ENCODE measurements at regions not wholly inside any gene's neighbourhood (a gene's known extent, or its start where the extent isn't known, plus 50 kb on each side); places are given as distances from the start of the nearest gene placed in this dataset.

DNA sequence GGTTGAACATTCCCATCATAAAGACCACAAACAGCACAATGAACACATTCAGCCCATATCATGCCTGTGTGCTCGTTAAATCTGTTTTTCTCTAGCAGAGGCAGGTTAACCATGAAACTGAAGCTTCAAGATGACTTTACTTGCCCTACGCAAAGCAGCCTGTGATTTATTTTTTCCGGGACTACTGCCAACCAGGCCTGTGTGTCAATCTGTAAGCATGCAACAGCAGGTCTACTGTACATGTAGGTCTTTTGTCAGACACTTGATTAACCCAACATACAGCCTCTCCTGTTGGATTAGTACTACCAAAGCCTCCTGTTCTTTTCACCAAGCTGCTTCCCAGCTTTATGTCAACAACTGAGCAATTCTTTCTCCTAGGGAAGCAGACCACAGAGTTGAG is 85.5 kb upstream of the ACSL1 start:
- Histone ChIP-seq H3K4me3 (no peak overlapping the region), H2AFZ (ENCODE audit: control insufficient read depth, low read depth, low read length) (no peak overlapping the region), H3K27ac (ENCODE audit: control insufficient read depth, insufficient read depth) (no peak overlapping the region), H3K36me3 (ENCODE audit: control insufficient read depth in 2 of 2, insufficient read depth in 2 of 2, low read length in 1 of 2) (no peaks in the 10 kb centered on the region), H3K4me1 (ENCODE audit: control insufficient read depth, insufficient read depth, low read length) (no peaks in the 10 kb centered on the region), H3K79me2 (ENCODE audit: control insufficient read depth, insufficient read depth, low read length) (no peaks in the 10 kb centered on the region), H4K20me1 (ENCODE audit: control insufficient read depth, insufficient read depth) (no peaks in the 10 kb centered on the region), H3K4me2 (ENCODE audit: control insufficient read depth, insufficient read depth) (no peak overlapping the region), H3K9me3 (replicated peaks; ENCODE audit: control insufficient read depth, insufficient read depth, low read length) (peaks cover 2% of the 10 kb centered on the region), H3K27me3 (replicated peaks in 1 of 2; ENCODE audit: control insufficient read depth in 2 of 2, insufficient read depth in 2 of 2, low read length in 1 of 2) (no peaks in the 10 kb centered on the region; a peak in 1 of 4 replicates), H3K9ac (ENCODE audit: control insufficient read depth, insufficient read depth, low read length) (no peak overlapping the region)
- ChIA-PET SMC1A (ENCODE audit: uncharacterized antibody, unreplicated experiment) (interaction anchor here (0.7 to 1.2 kb wide), 2 partner anchors 10 to 166 kb away, joined by 3 read pairs; no protein-coding TSS in a partner anchor), CTCF (interaction anchor here (1.8 kb wide), 2 partner anchors 26 to 166 kb away, joined by 3 to 6 read pairs; no protein-coding TSS in a partner anchor), POLR2A (no interaction called here), RAD21 (ENCODE audit: unreplicated experiment) (interaction anchor here (1.3 kb wide), 1 partner anchor 166 kb away, joined by 3 read pairs; no protein-coding TSS in a partner anchor)
- TF ChIP-seq MYB (IDR thresholded peaks at IDR 0.05; ENCODE audit: borderline replicate concordance, low read depth, low read length) (no peak), CHD4 (IDR thresholded peaks at IDR 0.05) (no peak), HCFC1 (IDR thresholded peaks at IDR 0.05; ENCODE audit: low read length) (no peak), PAX5 (IDR thresholded peaks at IDR 0.05; ENCODE audit: borderline replicate concordance, low read depth, low read length) (no peak), NBN (IDR thresholded peaks at IDR 0.05) (no peak)
- TF ChIP-seq, protein P1, sequence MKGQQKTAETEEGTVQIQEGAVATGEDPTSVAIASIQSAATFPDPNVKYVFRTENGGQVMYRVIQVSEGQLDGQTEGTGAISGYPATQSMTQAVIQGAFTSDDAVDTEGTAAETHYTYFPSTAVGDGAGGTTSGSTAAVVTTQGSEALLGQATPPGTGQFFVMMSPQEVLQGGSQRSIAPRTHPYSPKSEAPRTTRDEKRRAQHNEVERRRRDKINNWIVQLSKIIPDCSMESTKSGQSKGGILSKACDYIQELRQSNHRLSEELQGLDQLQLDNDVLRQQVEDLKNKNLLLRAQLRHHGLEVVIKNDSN (IDR thresholded peaks at IDR 0.05; ENCODE audit: borderline replicate concordance, extremely low read length, insufficient read depth, low read depth, low read length) = no peak
- TF ChIP-seq, protein P2, sequence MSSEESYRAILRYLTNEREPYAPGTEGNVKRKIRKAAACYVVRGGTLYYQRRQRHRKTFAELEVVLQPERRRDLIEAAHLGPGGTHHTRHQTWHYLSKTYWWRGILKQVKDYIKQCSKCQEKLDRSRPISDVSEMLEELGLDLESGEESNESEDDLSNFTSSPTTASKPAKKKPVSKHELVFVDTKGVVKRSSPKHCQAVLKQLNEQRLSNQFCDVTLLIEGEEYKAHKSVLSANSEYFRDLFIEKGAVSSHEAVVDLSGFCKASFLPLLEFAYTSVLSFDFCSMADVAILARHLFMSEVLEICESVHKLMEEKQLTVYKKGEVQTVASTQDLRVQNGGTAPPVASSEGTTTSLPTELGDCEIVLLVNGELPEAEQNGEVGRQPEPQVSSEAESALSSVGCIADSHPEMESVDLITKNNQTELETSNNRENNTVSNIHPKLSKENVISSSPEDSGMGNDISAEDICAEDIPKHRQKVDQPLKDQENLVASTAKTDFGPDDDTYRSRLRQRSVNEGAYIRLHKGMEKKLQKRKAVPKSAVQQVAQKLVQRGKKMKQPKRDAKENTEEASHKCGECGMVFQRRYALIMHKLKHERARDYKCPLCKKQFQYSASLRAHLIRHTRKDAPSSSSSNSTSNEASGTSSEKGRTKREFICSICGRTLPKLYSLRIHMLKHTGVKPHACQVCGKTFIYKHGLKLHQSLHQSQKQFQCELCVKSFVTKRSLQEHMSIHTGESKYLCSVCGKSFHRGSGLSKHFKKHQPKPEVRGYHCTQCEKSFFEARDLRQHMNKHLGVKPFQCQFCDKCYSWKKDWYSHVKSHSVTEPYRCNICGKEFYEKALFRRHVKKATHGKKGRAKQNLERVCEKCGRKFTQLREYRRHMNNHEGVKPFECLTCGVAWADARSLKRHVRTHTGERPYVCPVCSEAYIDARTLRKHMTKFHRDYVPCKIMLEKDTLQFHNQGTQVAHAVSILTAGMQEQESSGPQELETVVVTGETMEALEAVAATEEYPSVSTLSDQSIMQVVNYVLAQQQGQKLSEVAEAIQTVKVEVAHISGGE (CRISPR knock-in tag; IDR thresholded peaks at IDR 0.05) = no peak
- TF ChIP-seq, protein P3, sequence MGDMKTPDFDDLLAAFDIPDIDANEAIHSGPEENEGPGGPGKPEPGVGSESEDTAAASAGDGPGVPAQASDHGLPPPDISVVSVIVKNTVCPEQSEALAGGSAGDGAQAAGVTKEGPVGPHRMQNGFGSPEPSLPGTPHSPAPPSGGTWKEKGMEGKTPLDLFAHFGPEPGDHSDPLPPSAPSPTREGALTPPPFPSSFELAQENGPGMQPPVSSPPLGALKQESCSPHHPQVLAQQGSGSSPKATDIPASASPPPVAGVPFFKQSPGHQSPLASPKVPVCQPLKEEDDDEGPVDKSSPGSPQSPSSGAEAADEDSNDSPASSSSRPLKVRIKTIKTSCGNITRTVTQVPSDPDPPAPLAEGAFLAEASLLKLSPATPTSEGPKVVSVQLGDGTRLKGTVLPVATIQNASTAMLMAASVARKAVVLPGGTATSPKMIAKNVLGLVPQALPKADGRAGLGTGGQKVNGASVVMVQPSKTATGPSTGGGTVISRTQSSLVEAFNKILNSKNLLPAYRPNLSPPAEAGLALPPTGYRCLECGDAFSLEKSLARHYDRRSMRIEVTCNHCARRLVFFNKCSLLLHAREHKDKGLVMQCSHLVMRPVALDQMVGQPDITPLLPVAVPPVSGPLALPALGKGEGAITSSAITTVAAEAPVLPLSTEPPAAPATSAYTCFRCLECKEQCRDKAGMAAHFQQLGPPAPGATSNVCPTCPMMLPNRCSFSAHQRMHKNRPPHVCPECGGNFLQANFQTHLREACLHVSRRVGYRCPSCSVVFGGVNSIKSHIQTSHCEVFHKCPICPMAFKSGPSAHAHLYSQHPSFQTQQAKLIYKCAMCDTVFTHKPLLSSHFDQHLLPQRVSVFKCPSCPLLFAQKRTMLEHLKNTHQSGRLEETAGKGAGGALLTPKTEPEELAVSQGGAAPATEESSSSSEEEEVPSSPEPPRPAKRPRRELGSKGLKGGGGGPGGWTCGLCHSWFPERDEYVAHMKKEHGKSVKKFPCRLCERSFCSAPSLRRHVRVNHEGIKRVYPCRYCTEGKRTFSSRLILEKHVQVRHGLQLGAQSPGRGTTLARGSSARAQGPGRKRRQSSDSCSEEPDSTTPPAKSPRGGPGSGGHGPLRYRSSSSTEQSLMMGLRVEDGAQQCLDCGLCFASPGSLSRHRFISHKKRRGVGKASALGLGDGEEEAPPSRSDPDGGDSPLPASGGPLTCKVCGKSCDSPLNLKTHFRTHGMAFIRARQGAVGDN (IDR thresholded peaks at IDR 0.05) = no peak
- TF ChIP-seq, protein P4, sequence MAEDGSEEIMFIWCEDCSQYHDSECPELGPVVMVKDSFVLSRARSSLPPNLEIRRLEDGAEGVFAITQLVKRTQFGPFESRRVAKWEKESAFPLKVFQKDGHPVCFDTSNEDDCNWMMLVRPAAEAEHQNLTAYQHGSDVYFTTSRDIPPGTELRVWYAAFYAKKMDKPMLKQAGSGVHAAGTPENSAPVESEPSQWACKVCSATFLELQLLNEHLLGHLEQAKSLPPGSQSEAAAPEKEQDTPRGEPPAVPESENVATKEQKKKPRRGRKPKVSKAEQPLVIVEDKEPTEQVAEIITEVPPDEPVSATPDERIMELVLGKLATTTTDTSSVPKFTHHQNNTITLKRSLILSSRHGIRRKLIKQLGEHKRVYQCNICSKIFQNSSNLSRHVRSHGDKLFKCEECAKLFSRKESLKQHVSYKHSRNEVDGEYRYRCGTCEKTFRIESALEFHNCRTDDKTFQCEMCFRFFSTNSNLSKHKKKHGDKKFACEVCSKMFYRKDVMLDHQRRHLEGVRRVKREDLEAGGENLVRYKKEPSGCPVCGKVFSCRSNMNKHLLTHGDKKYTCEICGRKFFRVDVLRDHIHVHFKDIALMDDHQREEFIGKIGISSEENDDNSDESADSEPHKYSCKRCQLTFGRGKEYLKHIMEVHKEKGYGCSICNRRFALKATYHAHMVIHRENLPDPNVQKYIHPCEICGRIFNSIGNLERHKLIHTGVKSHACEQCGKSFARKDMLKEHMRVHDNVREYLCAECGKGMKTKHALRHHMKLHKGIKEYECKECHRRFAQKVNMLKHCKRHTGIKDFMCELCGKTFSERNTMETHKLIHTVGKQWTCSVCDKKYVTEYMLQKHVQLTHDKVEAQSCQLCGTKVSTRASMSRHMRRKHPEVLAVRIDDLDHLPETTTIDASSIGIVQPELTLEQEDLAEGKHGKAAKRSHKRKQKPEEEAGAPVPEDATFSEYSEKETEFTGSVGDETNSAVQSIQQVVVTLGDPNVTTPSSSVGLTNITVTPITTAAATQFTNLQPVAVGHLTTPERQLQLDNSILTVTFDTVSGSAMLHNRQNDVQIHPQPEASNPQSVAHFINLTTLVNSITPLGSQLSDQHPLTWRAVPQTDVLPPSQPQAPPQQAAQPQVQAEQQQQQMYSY (CRISPR knock-in tag; IDR thresholded peaks at IDR 0.05) = no peak
- FAIRE-seq (no peak), ATAC-seq (no peak), DNase-seq (ENCODE audit: low read depth, low spot score) (no peak)
- intact Hi-C loops (cut with micrococcal nuclease; ENCODE audit: unreplicated experiment) (no loop called here), in situ Hi-C loops (cut with MboI) (no loop called here)
- WGBS (ENCODE audit: insufficient coverage, insufficient replicate concordance, low lambda C conversion rate, missing lambda C conversion rate) = 52% methylated on average over 3 of the region's 3 CpGs
- BruUV-seq (replicated peaks) = no TSS peak
